Kidney (tissue), 13 donors: ENCODE measurements at regions not wholly inside any gene's neighbourhood (a gene's known extent, or its start where the extent isn't known, plus 50 kb on each side); places are given as distances from the start of the nearest gene placed in this dataset.

ENCODE experiments used
- DNase-seq, 5 donors: peaks; one replicate each; pipeline ENCODE4 v3.0.0-alpha.2; 2013 to 2020
- FAIRE-seq: peaks from 2 replicates; lab custom pipeline; 2012; peaks lifted over from hg19 to GRCh38; lab: Jason Lieb, UNC
- H3K27ac ChIP-seq, 2 donors: one replicate each; pipeline ENCODE4 v1.7.0; 2013; ENCODE audit warnings: low read depth in 2 of 2, low read length in 2 of 2, inconsistent platforms in 1 of 2
- H3K27me3 ChIP-seq: one replicate; pipeline ENCODE4 v1.7.1; 2013; ENCODE audit warnings: low read length, inconsistent platforms; ENCODE audit not compliant: control insufficient read depth, insufficient read depth
- H3K36me3 ChIP-seq, 3 donors: one replicate each; pipeline versions ENCODE4 v1.7.0 to v1.7.1; 2013; ENCODE audit warnings: low read length in 3 of 3, control low read depth in 1 of 3, inconsistent platforms in 1 of 3; ENCODE audit not compliant: insufficient read depth in 3 of 3, control insufficient read depth in 2 of 3
- H3K4me1 ChIP-seq, 3 donors: one replicate each; pipeline versions ENCODE4 v1.7.0 to v1.7.1; 2013; ENCODE audit warnings: low read length in 3 of 3, inconsistent platforms in 1 of 3, low read depth in 1 of 3; ENCODE audit not compliant: control insufficient read depth in 2 of 3, insufficient read depth in 2 of 3
- H3K4me3 ChIP-seq, 3 donors: one replicate each; pipeline versions ENCODE4 v1.7.0 to v1.8.1; 2013; ENCODE audit warnings: low read length in 3 of 3, control low read depth in 1 of 3, inconsistent platforms in 1 of 3
- H3K9ac ChIP-seq, 3 donors: one replicate each; pipeline versions ENCODE4 v1.7.0 to v1.7.1; 2013; ENCODE audit warnings: low read length in 3 of 3, control low read depth in 1 of 3, inconsistent platforms in 1 of 3
- H3K9me3 ChIP-seq, 3 donors: one replicate each; pipeline versions ENCODE4 v1.7.0 to v1.7.1; 2013; ENCODE audit warnings: low read length in 3 of 3, control low read depth in 1 of 3, inconsistent platforms in 1 of 3; ENCODE audit not compliant: control insufficient read depth in 2 of 3, insufficient read depth in 1 of 3
- CTCF ChIP-seq: IDR thresholded peaks from 3 replicates; pipeline ENCODE4 v1.5.1; 2012; ENCODE audit warnings: mild to moderate bottlenecking, moderate library complexity, borderline replicate concordance; ENCODE audit not compliant: insufficient read depth; ENCODE audit errors: extremely low read depth
- intact Hi-C: fragments of 100-400 bp; cut with DNase I; formaldehyde crosslinking; loops from one replicate; pipeline ENCODE4 v1.11.1; 2022
- donor health status: control.
- donor health status: control.
- donor health status: control.
- donor health status: control.
- donor health status: control.
- donor health status: DM: yes; HTN: yes; CAD: no.
- donor health status: Normal renal cell carcinoma (clear cell type).

GRCh38 chr12:102755266-102755665, 161.8 kb downstream of the PAH start:
- H3K4me3 ChIP-seq = no peak overlapping the region
- H3K9ac ChIP-seq = no peak overlapping the region
- H3K9me3 ChIP-seq = no peaks in the 10 kb centered on the region
- DNase-seq (no peak), FAIRE-seq (no peak)
- no peaks in the 10 kb centered on the region for H3K4me1 ChIP-seq
- H3K27me3 ChIP-seq = no peaks in the 10 kb centered on the region
- TF ChIP-seq CTCF = no peak
- no peak overlapping the region for H3K27ac ChIP-seq
- H3K36me3 ChIP-seq = no peaks in the 10 kb centered on the region
- intact Hi-C loops = no loop called here

DNA sequence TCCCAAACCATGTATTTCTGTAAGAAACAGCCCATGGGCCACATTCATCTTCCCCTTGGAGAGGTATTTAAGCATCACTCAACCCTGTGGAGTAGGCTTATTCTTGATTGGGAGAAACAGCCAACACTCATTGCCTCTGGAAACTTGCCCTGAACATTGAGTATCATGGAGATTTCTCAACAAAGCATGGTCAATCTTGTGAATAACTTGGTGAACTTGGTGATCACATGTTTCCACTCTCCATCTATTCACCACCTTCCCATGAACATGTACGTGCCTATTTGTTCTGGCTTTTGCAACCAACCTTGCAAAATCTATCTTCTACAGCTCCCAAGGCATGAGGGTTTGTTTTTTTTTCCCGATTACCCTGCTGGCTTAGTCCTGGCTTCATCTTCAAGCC, 163.2 kb downstream of the PAH start:
- no peak for TF ChIP-seq CTCF
- Histone ChIP-seq H3K27me3 (no peaks in the 10 kb centered on the region), H3K9ac (no peak overlapping the region), H3K36me3 (no peaks in the 10 kb centered on the region), H3K9me3 (no peaks in the 10 kb centered on the region), H3K27ac (no peak overlapping the region), H3K4me1 (no peaks in the 10 kb centered on the region), H3K4me3 (no peak overlapping the region)
- DNase-seq (no peak), FAIRE-seq (no peak)
- intact Hi-C loops = no loop called here

GRCh38 chr12:102748704-102749103, 168.3 kb downstream of the PAH start:
- no peak for DNase-seq
- TF ChIP-seq CTCF = no peak
- intact Hi-C loops = no loop called here

DNA sequence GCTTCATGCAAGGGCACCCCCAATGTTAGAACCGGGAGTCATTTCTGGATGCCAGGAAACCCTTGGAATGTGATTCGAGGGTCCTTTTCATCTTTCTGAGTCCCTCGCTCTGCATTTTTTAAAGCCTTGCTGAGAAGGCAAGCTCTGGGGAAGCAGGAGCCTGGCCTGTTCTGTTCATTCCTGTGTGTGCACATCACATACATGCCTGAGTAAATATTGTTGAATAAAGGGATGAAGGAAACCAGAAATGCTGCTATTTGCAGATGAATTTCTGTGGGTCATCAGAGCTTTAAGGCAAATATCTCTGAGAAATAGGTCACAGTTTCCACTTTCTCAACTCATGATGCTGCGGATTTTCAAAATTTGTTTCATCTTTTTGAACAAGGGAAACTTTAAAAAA, 170.1 kb downstream of the PAH start:
- Histone ChIP-seq H3K4me1 (no peaks in the 10 kb centered on the region), H3K36me3 (no peaks in the 10 kb centered on the region), H3K27me3 (no peaks in the 10 kb centered on the region), H3K27ac (no peak overlapping the region), H3K4me3 (no peak overlapping the region), H3K9me3 (no peaks in the 10 kb centered on the region), H3K9ac (no peak overlapping the region)
- intact Hi-C loops = no loop called here
- TF ChIP-seq CTCF = no peak
- no peak for DNase-seq
- no peak for FAIRE-seq

More at GRCh38 chr12:102748704-102749103, 168.3 kb downstream of the PAH start:
- Histone ChIP-seq H3K27me3 (no peaks in the 10 kb centered on the region), H3K27ac (no peak overlapping the region), H3K4me3 (no peak overlapping the region), H3K9ac (no peak overlapping the region), H3K9me3 (no peaks in the 10 kb centered on the region), H3K4me1 (no peaks in the 10 kb centered on the region), H3K36me3 (no peaks in the 10 kb centered on the region)
- no peak for FAIRE-seq
